Kasumi-1 (cell line): ENCODE measurements at regions not wholly inside any gene's neighbourhood (a gene's known extent, or its start where the extent isn't known, plus 50 kb on each side); places are given as distances from the start of the nearest gene placed in this dataset.
"Not testable (repeated sequence)": the region's sequence is repeated elsewhere in the genome, so short reads cannot be mapped to it uniquely, and the experiment has no call there.

ENCODE experiments used
- DNase-seq, 2 experiments: peaks; one replicate each; lab custom pipeline; 2025; lab: John Stamatoyannopoulos, UW

- DNase-seq, result peak; percentile 16 to 24
Measured at GRCh38 chr5:57887851-57888621, 405.4 kb upstream of the ACTBL2 start.

- DNase-seq, result no peak
Measured at GRCh38 chr5:57884346-57885102, 401.9 kb upstream of the ACTBL2 start.

- DNase-seq, result no peak
Measured at GRCh38 chr5:57880216-57880615, 397.6 kb upstream of the ACTBL2 start.

- DNase-seq, result no peak
Measured at GRCh38 chr5:57878301-57878722, 395.7 kb upstream of the ACTBL2 start.

GRCh38 chr5:57871496-57871895, 388.9 kb upstream of the ACTBL2 start:
- DNase-seq, result no peak

GRCh38 chr5:57870267-57870666, 387.7 kb upstream of the ACTBL2 start:
- not testable (repeated sequence) for DNase-seq

- no peak for DNase-seq
Measured at GRCh38 chr5:57863661-57864060, 381.1 kb upstream of the ACTBL2 start.

GRCh38 chr5:57862942-57863341, 380.3 kb upstream of the ACTBL2 start:
- no peak for DNase-seq

GRCh38 chr5:57862471-57862911, 379.9 kb upstream of the ACTBL2 start:
- DNase-seq, result no peak

GRCh38 chr5:57859626-57860025, 377.0 kb upstream of the ACTBL2 start:
- DNase-seq, result no peak

GRCh38 chr5:57858905-57859304, 376.3 kb upstream of the ACTBL2 start:
- no peak for DNase-seq

GRCh38 chr5:57857696-57858095, 375.1 kb upstream of the ACTBL2 start:
- DNase-seq, result no peak

- no peak for DNase-seq
Measured at GRCh38 chr5:57855831-57856230, 373.2 kb upstream of the ACTBL2 start.

GRCh38 chr5:57853929-57854697, 371.5 kb upstream of the ACTBL2 start:
- DNase-seq, result no peak

GRCh38 chr5:57850109-57850508, 367.5 kb upstream of the ACTBL2 start:
- DNase-seq, result no peak

- DNase-seq, result no peak
Measured at GRCh38 chr5:57845025-57845424, 362.4 kb upstream of the ACTBL2 start.

GRCh38 chr5:57844410-57844809, 361.8 kb upstream of the ACTBL2 start:
- DNase-seq, result no peak

- no peak for DNase-seq
Measured at GRCh38 chr5:57843059-57843367, 360.4 kb upstream of the ACTBL2 start.

GRCh38 chr5:57842364-57843058, 359.9 kb upstream of the ACTBL2 start:
- DNase-seq, result no peak

GRCh38 chr5:57841676-57842363, 359.2 kb upstream of the ACTBL2 start:
- DNase-seq, result no peak

- no peak for DNase-seq
Measured at GRCh38 chr5:57839437-57840079, 356.9 kb upstream of the ACTBL2 start.
